HG02610 (cell line): ENCODE measurements at regions not wholly inside any gene's neighbourhood (a gene's known extent, or its start where the extent isn't known, plus 50 kb on each side); places are given as distances from the start of the nearest gene placed in this dataset.

Experiments used
- ATAC-seq: cut with Tn5 transposase; IDR thresholded peaks from one replicate; pipeline ENCODE4 v1.9.1; 2021; ENCODE audit warnings: mild to moderate bottlenecking, moderate library complexity; ENCODE audit not compliant: unreplicated experiment

- no peak for ATAC-seq
Measured at GRCh38 chr14:97377550-97377949, 580.4 kb downstream of the VRK1 start.

DNA sequence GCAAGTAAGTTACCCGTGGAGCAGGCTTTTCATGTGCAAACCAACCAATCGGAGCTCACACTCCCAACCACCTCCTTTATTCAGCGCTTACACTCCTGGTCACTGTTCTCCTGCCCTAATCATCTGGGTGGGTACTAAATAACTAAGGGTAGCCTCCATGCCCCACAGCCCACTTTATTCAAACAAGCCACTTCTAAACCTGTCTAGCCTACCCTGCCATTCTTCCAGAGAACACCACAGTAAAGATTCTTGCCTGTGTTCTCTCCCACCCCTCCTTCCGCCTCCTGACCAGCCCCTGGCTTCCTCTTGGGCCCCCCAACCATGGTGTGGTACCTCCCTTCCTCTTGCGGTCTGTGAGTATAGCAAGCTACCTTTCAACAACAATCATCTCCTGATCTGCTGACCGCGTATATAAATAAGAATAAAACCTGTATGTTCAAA lies 581.9 kb downstream of the VRK1 start:
- ATAC-seq = no peak

DNA sequence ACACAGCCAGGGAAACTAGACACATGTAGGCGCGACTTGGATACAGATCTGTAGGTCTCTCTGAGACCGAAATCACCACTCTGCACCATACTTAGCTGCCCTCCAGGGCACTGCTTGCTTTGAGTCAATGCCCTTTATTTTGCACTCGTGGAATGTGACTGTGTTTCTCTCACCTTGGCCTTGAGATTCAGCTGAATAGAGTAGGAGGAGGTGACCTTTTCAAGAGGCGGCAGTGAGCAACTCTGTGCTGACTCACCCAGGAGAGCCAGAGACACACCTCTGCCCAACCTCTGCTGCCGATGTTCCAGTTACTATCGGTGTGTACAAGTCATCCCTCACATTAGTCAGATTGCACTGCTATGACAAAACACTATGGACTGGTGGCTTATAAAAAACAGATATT lies 583.4 kb downstream of the VRK1 start:
- ATAC-seq = no peak

GRCh38 chr14:97381309-97381708 lies 584.1 kb downstream of the VRK1 start:
- ATAC-seq = no peak

GRCh38 chr14:97382616-97383226 lies 585.5 kb downstream of the VRK1 start:
- no peak for ATAC-seq

DNA sequence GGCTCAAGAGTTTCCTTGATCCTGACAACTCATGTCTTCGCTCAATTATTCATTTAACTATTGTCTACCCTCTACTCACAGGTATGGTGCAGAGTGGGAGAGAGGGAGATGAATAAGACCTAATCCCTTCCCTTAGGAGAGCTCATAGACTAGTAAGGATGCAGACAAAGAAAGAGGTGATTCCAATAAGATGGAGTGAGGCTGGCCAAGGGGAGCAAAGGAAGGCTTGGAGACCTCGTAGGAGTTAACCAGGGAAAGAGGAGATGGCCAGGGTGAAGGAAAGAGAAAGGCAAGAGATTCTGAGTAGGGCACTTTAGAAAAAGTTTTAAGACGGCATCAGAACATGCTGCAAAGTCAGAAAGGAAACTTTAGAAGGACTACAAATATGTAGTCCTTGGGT lies 588.5 kb downstream of the VRK1 start:
- ATAC-seq = no peak

DNA sequence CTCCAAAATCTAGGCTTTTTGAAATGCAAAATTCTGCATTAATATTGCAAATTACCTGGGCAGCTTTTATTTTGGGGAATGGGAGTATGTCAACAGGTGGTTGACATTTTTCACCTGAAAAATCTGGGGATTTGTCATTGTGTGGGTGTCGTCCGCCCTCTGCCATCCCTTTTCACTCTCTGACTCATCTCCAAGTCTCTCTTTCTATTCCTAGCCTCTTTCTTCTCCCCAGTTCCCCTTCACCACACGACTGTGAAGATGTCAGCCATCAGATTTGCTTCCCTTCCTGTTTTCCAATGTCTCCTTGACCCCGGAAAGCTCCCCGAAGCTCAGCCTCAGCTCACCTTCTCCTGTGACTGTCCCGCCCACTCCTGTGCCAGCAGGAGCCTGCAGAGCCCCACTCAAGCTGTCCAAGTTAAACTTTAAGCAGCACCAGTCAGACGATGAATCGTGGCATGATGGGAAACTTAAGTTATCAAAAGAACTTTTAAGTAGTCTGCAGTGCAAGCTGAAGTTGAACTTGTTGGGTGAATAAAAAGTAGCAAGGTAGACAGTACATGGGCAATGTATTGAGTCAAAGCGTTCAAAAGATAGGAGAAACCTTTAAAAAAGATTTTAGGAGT lies 590.2 kb downstream of the VRK1 start:
- no peak for ATAC-seq

- ATAC-seq = no peak
Measured at GRCh38 chr14:97388408-97388807, 591.2 kb downstream of the VRK1 start.

DNA sequence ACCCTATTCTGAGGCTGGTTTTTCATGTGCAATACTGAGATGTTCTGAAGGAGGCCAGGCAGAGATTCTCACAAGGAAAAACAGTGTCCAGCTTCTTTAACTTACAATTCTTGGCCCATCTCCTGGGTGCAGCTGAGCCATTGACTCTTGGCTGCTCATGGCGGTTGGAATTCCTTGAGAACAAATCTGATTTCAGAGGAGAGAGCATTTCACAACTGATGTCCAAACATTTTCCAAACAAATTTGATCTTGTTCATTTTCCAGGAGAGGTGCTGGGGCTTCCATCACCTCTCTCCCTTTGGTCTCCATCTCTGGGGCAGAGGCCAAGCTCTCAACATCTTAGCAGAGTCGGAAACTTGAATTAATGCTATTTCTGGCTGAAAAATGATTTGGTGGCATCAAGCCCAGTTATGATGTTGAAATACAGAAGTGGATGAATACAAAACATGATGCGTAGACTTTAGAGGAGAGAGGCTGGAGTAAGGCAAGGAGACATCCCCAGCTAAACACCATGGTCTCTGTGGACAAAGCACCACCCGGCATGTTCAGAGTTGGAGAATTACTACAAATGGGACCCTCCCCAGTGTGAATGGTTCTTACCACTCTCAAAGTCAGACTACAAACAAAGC lies 593.0 kb downstream of the VRK1 start:
- no peak for ATAC-seq

DNA sequence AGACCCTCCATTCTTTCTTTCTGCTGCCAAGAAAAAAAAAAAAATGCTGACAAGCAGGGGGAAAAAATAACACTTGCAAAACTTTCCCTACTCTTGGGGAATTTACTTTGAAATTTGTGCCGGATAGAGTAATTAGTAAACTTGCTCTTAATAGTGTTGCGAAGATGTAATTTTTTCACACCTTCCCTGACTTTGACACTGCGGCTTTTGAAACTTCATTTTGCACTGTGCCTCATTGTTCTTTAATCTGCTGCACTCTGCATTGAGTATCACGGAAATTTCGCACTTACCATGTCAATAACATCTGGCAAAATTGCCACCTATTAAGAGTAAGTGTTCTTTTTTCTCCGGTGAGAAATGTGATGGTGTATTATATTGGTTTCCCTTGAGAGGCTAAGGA lies 596.1 kb downstream of the VRK1 start:
- no peak for ATAC-seq

DNA sequence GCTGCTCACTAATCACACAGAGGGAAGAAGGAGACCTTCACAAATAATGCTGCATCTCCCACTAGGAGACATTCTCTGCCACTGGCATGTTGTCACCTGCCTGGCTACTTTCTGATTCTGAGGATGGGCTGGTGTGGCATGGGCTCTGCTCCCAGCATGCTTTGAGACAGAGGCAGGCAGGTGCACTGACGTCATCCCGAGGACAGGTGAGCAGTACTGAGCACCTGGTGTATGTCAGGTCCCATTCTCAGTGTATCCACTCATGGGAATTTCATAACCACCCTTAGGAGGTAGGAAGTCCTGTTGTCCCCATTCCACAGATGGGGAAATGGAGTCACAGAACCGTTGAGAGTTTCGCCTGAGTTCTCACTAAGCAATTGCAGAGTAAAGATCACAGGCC lies 597.9 kb downstream of the VRK1 start:
- no peak for ATAC-seq

DNA sequence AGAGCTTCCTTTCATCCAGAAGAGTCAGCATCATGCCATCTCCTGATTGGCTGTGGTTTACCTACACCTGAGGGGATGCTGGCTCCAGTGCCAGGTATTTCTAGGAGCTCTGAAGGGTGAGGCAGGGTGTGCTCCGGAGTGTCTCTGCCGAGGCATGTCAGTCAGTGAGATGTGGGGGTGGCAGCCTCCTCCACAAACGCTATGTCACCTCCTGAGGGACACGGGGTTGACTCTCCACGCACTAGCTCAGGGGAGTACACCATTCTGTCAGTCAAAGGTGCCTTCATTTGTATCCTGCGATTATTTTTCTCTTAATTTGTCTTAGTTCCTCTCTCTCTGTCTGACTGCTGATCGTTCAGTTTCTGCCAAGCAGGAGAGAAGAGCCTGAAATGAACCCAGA lies 604.5 kb downstream of the VRK1 start:
- ATAC-seq = no peak

GRCh38 chr14:97402279-97402678 lies 605.1 kb downstream of the VRK1 start:
- ATAC-seq = no peak

DNA sequence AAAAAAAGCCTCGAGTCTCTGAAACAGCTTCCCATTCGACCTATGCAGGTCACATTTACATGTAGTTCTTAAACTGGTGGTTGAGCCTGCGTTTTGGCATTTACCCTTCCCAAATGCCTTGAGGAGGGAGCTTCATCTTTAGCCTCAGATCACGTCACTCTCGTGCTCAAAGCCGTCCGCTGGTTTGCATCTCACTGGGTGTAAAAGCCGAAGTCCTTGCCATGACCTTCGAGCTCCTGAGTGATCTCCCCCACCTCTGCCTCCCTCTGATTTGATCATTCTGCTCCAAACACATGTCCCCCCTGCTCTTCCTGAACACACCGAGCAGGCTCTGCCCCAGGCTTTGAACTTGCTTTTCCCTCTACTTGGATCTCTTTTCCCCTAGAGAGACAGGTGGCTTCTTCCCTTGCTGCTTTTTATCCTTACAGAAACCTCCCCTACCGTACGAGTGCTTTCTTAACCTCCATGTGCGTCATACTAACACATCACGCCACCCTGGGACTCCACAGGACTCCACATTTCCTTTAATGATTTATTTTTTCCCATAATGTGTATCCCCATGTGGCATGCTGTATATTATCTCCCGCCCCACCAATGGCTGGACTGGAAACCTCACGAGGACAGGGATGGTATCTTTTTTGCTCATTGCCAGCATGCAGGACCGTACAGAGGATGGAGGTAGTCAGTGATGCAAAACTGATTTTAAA lies 610.7 kb downstream of the VRK1 start:
- ATAC-seq = no peak

DNA sequence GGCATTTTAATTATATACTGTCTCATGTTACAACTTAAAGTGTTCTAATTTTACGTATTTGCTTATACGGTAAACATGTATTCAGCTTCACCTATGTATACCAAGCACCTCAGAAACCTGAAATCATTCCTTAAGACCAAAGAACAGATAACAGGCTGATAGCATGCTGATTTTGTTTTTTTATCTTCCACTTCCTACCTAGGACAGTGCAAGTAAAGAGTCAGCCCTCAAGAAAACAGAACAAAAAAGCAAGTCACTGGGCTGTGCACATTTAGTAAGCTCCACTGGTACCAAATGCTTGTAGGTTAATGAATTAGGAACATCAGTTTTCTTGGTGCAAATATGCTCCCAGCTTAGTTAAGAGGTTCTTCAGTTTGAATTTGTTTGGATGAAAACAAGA lies 611.3 kb downstream of the VRK1 start:
- no peak for ATAC-seq

DNA sequence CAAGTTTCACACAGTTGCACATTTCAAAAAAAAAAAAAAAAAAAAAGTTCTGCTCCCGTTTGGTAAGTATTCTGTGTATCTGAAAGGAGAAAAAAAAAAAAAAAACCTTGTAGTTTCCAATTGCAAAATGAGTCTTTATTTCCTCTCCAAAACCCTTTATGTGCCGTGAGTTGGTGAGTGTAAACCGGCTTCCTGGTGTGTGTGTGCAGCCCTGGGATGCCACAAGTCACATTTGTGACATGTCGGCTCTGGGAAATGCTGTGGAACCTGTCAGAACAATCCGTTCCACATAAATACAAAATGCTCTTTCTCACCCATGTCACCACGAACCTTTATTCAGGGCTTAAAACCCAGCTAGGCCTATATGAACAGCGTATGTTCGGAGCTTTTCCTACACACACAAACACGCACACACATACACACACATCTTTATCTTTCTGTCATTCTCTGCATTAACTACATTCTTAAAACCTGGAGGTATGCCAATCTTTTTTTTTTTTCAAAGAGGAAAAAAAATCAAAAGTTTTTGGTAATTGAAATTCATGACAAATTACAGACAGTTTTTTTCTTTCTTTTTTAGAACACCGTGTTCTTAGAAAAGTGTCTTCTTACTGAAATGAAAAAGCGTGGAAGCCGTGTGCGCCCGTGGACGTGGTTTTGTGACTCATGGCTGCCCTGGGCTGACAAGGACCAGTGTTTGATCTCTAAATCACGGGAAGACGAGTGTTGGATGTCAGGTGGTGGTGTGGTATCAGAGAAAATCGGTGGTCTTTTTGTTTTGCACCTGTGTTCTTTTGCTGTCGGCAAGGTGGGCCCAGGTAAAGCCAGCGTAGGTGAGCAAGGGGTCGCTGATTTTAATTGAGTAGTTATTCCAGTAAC lies 612.0 kb downstream of the VRK1 start:
- ATAC-seq = no peak

- ATAC-seq = no peak
Measured at GRCh38 chr14:97410667-97411620, 613.8 kb downstream of the VRK1 start.

- ATAC-seq = no peak
Measured at GRCh38 chr14:97411938-97412612, 614.9 kb downstream of the VRK1 start.

DNA sequence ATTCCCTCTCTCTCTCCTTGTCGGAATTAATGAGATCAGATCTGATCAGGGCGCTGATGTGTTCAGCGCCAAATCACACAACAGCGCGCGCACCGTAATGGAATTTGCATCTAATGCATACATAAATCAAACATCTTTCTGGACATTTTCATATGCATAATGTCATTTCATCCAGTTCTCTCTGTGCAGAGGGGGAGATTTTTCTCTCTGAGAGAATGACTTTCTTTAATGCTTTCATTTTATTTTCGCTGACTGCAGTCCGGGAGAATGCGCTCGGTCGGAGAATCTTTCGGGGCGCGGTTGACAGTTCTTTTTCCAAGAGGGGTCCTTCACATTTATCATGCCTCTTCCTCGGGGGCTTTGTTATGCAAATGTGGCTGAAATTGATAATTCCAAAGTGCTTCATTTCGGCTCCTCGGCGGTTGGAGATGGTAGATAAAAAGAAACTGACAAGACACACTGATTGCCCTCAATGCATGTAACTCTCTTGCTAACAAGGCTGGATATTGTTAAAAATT lies 615.9 kb downstream of the VRK1 start:
- ATAC-seq = no peak
